GM19397 (cell line): ENCODE measurements at regions not wholly inside any gene's neighbourhood (a gene's known extent, or its start where the extent isn't known, plus 50 kb on each side); places are given as distances from the start of the nearest gene placed in this dataset.
"Not testable (repeated sequence)": the region's sequence is repeated elsewhere in the genome, so short reads cannot be mapped to it uniquely, and the experiment has no call there.

Experiments used
- ATAC-seq: cut with Tn5 transposase; IDR thresholded peaks from one replicate; pipeline ENCODE4 v1.9.1; 2021; ENCODE audit warnings: mild to moderate bottlenecking, moderate library complexity; ENCODE audit not compliant: unreplicated experiment

GRCh38 chr2:113386780-113387433, 50.6 kb upstream of the ZNG1B start:
- not testable (repeated sequence) for ATAC-seq

- ATAC-seq = not testable (repeated sequence)
These were observed 57.9 kb upstream of the ZNG1B start for GRCh38 chr2:113379621-113380020.

GRCh38 chr2:113376913-113377445, 60.5 kb upstream of the ZNG1B start:
- ATAC-seq = peak; percentile 72

GRCh38 chr2:113376253-113376912, 61.1 kb upstream of the ZNG1B start:
- ATAC-seq = peak; percentile 47

- ATAC-seq = not testable (repeated sequence)
These were observed 62.6 kb upstream of the ZNG1B start for GRCh38 chr2:113374857-113375256.

- ATAC-seq = not testable (repeated sequence)
These were observed 65.1 kb upstream of the ZNG1B start for GRCh38 chr2:113372258-113372834.

- peak; percentile 52 for ATAC-seq
These were observed 66.9 kb upstream of the ZNG1B start for GRCh38 chr2:113370478-113371091.

- ATAC-seq = no peak
These were observed 67.5 kb upstream of the ZNG1B start for GRCh38 chr2:113370030-113370429.

GRCh38 chr2:113368581-113368980, 68.9 kb upstream of the ZNG1B start:
- ATAC-seq = not testable (repeated sequence)

- ATAC-seq = not testable (repeated sequence)
These were observed 70.7 kb upstream of the ZNG1B start for GRCh38 chr2:113366821-113367220.

GRCh38 chr2:113365791-113366190, 71.7 kb upstream of the ZNG1B start:
- not testable (repeated sequence) for ATAC-seq

GRCh38 chr2:113365290-113365689, 72.2 kb upstream of the ZNG1B start:
- not testable (repeated sequence) for ATAC-seq

- ATAC-seq = no peak
These were observed 76.4 kb upstream of the ZNG1B start for GRCh38 chr2:113361051-113361450.

- no peak for ATAC-seq
These were observed 78.3 kb upstream of the PAX8 start for GRCh38 chr2:113357071-113357470.

GRCh38 chr2:113356284-113356683, 77.6 kb upstream of the PAX8 start:
- ATAC-seq = not testable (repeated sequence)

GRCh38 chr2:113355339-113356015, 76.8 kb upstream of the PAX8 start:
- not testable (repeated sequence) for ATAC-seq

- no peak for ATAC-seq
These were observed 72.9 kb upstream of the PAX8 start for GRCh38 chr2:113351375-113352355.

GRCh38 chr2:113343800-113344199, 65.1 kb upstream of the PAX8 start:
- ATAC-seq = not testable (repeated sequence)

GRCh38 chr2:113342650-113343049, 63.9 kb upstream of the PAX8 start:
- ATAC-seq = no peak

GRCh38 chr2:113341870-113342253, 63.1 kb upstream of the PAX8 start:
- not testable (repeated sequence) for ATAC-seq
